SK-N-SH (cell line): ENCODE measurements at regions not wholly inside any gene's neighbourhood (a gene's known extent, or its start where the extent isn't known, plus 50 kb on each side); places are given as distances from the start of the nearest gene placed in this dataset.

ENCODE experiments used
- CTCF ChIP-seq: fragments of 200-600 bp; sonication (generic); IDR thresholded peaks from 2 replicates; pipeline ENCODE4 v1.6.1; 2017; ENCODE audit warnings: antibody characterized with exemption, mild to moderate bottlenecking, moderate library complexity
- JUND ChIP-seq: IDR thresholded peaks from 2 replicates; pipeline ENCODE4 v1.4.0; 2012
- MXI1 ChIP-seq: IDR thresholded peaks from 2 replicates; pipeline ENCODE4 v1.6.1; 2012; ENCODE audit warnings: mild to moderate bottlenecking, low read depth, low read length, improper control_type of control experiment
- RCOR1 ChIP-seq: fragments of 150-350 bp; IDR thresholded peaks from 2 replicates; pipeline ENCODE4 v1.6.1; 2017; ENCODE audit warnings: antibody characterized with exemption, low read length
- SIN3A ChIP-seq: IDR thresholded peaks from 2 replicates; pipeline ENCODE4 v1.6.1; 2012; ENCODE audit warnings: low read depth, mild to moderate bottlenecking, low read length, moderate library complexity, borderline replicate concordance
- TAF1 ChIP-seq: IDR thresholded peaks from 2 replicates; pipeline ENCODE4 v1.6.1; 2012; ENCODE audit warnings: low read depth, mild to moderate bottlenecking, low read length, moderate library complexity, borderline replicate concordance
- TCF12 ChIP-seq: IDR thresholded peaks from 2 replicates; pipeline ENCODE4 v1.4.0; 2012

GRCh38 chr13:34351134-34351533 lies 533.2 kb downstream of the RFC3 start:
- TF ChIP-seq JUND (no peak), CTCF (no peak), TAF1 (no peak), MXI1 (no peak), SIN3A (no peak), RCOR1 (no peak), TCF12 (no peak)
